Osteocyte (in vitro differentiated cells): ENCODE measurements at regions not wholly inside any gene's neighbourhood (a gene's known extent, or its start where the extent isn't known, plus 50 kb on each side); places are given as distances from the start of the nearest gene placed in this dataset.

Experiments
- DNase-seq: peaks from one replicate; pipeline ENCODE4 v3.0.0; 2021; ENCODE audit warnings: mixed read lengths; ENCODE audit not compliant: unreplicated experiment; ENCODE audit errors: extremely low spot score
- H3K27ac Mint-ChIP-seq: one replicate; pipeline ENCODE4 v1.8.0; 2021; ENCODE audit warnings: mild to moderate bottlenecking, mixed read lengths; ENCODE audit not compliant: unreplicated experiment
- H3K27me3 Mint-ChIP-seq: one replicate; pipeline ENCODE4 v1.8.0; 2021; ENCODE audit warnings: mixed read lengths; ENCODE audit not compliant: unreplicated experiment
- H3K36me3 Mint-ChIP-seq: one replicate; pipeline ENCODE4 v1.8.0; 2021; ENCODE audit warnings: mixed read lengths; ENCODE audit not compliant: unreplicated experiment
- H3K4me1 Mint-ChIP-seq: one replicate; pipeline ENCODE4 v1.8.0; 2021; ENCODE audit warnings: mixed read lengths; ENCODE audit not compliant: unreplicated experiment
- H3K4me3 Mint-ChIP-seq: one replicate; pipeline ENCODE4 v1.8.0; 2021; ENCODE audit warnings: mild to moderate bottlenecking, moderate library complexity, mixed read lengths; ENCODE audit not compliant: unreplicated experiment
- H3K9me3 Mint-ChIP-seq: one replicate; pipeline ENCODE4 v1.8.0; 2021; ENCODE audit warnings: mixed read lengths; ENCODE audit not compliant: unreplicated experiment
- CTCF ChIP-seq: fragments of 200-600 bp; sonication (generic); IDR thresholded peaks from 2 replicates; pipeline ENCODE4 v1.5.0; 2021; ENCODE audit warnings: antibody characterized with exemption, mild to moderate bottlenecking, moderate library complexity

- Mint-ChIP-seq H3K27ac (no peak overlapping the region), H3K4me3 (no peak overlapping the region), H3K9me3 (no peaks in the 10 kb centered on the region), H3K36me3 (no peaks in the 10 kb centered on the region), H3K4me1 (peaks cover 4% of the 10 kb centered on the region), H3K27me3 (peaks cover 4% of the 10 kb centered on the region)
- DNase-seq = no peak
- no peak for TF ChIP-seq CTCF
Measured at GRCh38 chr5:68730979-68731654, 362.7 kb upstream of the SLC30A5 start.

GRCh38 chr5:68732251-68732650 is 361.6 kb upstream of the SLC30A5 start:
- no peak for TF ChIP-seq CTCF
- DNase-seq = no peak
- no peaks in the 10 kb centered on the region for H3K36me3 Mint-ChIP-seq
- peaks cover 3% of the 10 kb centered on the region for H3K27me3 Mint-ChIP-seq
- H3K4me3 Mint-ChIP-seq = no peak overlapping the region
- no peak overlapping the region for H3K27ac Mint-ChIP-seq
- peaks cover 4% of the 10 kb centered on the region for H3K4me1 Mint-ChIP-seq
- H3K9me3 Mint-ChIP-seq = no peaks in the 10 kb centered on the region

GRCh38 chr5:68734781-68735180 is 359.0 kb upstream of the SLC30A5 start:
- peaks cover 4% of the 10 kb centered on the region for H3K4me1 Mint-ChIP-seq

GRCh38 chr5:68738236-68738635 is 355.6 kb upstream of the SLC30A5 start:
- no peaks in the 10 kb centered on the region for H3K4me1 Mint-ChIP-seq
- no peak overlapping the region for H3K4me3 Mint-ChIP-seq
- H3K9me3 Mint-ChIP-seq = no peaks in the 10 kb centered on the region
- H3K27ac Mint-ChIP-seq = no peak overlapping the region
- H3K27me3 Mint-ChIP-seq = peaks cover 8% of the 10 kb centered on the region
- no peak for TF ChIP-seq CTCF
- no peak for DNase-seq
- no peaks in the 10 kb centered on the region for H3K36me3 Mint-ChIP-seq

More at GRCh38 chr5:68734781-68735180, 359.0 kb upstream of the SLC30A5 start:
- H3K27me3 Mint-ChIP-seq = peaks cover 3% of the 10 kb centered on the region
- DNase-seq = no peak
- TF ChIP-seq CTCF = no peak
- no peak overlapping the region for H3K27ac Mint-ChIP-seq
- no peaks in the 10 kb centered on the region for H3K9me3 Mint-ChIP-seq
- H3K4me3 Mint-ChIP-seq = no peak overlapping the region
- no peaks in the 10 kb centered on the region for H3K36me3 Mint-ChIP-seq

GRCh38 chr5:68738841-68739240 is 355.0 kb upstream of the SLC30A5 start:
- H3K36me3 Mint-ChIP-seq = no peaks in the 10 kb centered on the region
- H3K27me3 Mint-ChIP-seq = peaks cover 8% of the 10 kb centered on the region
- no peaks in the 10 kb centered on the region for H3K9me3 Mint-ChIP-seq
- H3K4me3 Mint-ChIP-seq = no peak overlapping the region
- TF ChIP-seq CTCF = no peak
- no peaks in the 10 kb centered on the region for H3K4me1 Mint-ChIP-seq
- no peak for DNase-seq
- H3K27ac Mint-ChIP-seq = no peak overlapping the region
